ENCODE measurements at regions not wholly inside any gene's neighbourhood (a gene's known extent, or its start where the extent isn't known, plus 50 kb on each side); places are given as distances from the start of the nearest gene placed in this dataset.

DNA sequence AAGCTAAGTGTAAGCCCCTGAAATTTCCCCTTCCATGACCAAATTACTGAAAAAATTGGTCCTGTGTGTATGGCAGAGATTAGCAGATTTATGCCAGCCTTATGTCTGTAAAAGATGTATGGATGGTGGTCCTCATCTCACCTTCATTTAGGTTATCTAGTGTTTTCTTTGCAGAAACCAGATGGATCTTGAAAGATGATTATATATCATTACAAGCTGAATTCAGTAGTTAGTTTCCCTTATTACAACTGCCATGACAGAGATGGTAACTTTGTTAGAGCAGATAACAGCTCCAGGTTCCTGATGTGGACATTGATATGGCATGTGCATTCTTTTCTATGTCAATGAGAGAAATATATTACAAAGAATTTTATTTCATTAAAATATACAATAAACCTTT lies 1403.2 kb upstream of the CDH6 start:
- DNase-seq: no peak

- DNase-seq: no peak
These were observed 1413.1 kb upstream of the CDH6 start for GRCh38 chr5:29780401-29780800.

GRCh38 chr5:29779141-29779540 lies 1414.3 kb upstream of the CDH6 start:
- no peak for DNase-seq

- DNase-seq: no peak
These were observed 1416.1 kb upstream of the CDH6 start for GRCh38 chr5:29777373-29777772.

DNA sequence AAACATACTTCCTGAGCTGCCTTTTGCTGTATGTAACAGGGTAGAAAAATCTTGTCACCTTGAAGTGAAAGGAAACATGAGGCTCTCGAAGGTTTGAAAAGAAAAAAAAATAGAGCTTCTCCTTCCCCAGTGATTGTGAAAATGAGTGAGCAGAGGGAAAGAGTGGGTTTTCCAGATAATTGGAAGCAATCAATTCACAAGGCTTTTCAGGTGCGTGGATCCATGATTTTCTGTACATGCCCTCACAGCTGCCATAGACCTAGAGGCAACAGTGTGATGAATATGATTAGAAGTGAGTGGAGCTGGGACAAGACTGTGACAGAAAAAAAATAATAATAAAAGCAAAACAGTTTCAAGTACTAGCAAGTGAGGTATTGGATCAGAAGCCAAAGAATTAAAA lies 1422.5 kb upstream of the CDH6 start:
- DNase-seq: no peak

DNA sequence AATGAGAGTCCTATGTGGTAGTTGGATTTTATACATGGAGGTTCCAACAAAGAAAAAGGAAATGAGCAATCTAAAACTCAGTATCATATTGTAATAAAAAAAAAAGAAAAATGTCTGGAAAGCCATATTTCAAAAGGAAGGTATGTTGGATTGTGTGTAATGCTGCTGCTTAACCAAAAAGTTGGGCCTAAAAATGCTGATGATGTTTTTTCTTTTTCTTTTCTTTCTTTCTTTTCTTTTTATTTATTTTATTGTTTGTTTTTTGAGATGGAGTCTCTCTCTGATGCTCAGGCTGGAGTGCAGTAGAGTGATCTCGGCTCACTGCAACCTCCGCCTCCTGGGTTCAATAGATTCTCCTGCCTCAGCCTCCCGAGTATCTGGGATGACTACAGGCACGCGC lies 1424.0 kb upstream of the CDH6 start:
- DNase-seq: no peak

DNA sequence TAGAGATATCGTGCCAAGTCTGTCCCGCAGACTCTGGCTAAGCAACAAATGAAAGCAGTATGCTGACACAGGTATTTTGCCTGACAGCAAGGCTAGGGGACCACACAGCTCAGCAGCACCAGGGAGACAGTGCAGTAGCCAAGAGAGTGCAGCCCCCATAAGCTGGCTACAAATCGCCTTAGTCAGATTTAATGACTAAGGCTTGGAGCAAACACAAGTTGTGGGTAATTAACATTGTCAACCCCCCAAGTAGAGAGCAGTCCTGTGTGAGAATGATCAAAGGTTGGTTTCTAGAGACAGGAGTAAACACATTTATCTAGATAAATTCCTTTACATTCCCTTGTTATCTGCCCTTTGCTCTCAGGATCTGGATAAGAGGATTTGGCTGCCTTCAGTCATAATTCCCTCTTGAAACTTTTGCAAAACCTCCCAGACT lies 1434.5 kb upstream of the CDH6 start:
- DNase-seq: no peak

GRCh38 chr5:29750453-29750852 lies 1443.0 kb upstream of the CDH6 start:
- DNase-seq: no peak

GRCh38 chr5:29744618-29745017 lies 1448.9 kb upstream of the CDH6 start:
- DNase-seq: no peak

DNA sequence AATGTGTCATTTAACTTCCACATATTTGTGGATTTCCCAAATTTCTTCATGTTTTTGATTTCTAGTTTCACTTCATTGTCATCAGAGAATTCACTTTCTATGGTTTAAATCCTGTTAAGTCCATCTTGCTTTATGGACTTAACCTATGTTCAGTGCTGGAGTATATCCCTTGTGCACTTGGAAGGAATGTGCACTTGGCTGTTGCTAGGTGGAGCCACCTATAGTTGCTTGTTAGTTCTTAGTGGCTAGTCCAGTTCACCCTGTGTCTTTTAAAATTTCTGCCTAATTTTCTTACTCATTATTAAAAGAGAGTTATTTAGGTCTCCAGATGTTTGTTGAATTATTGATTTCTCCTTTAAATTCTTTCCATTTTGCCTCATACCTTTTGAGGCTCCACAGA lies 1472.5 kb upstream of the CDH6 start:
- no peak for DNase-seq

DNA sequence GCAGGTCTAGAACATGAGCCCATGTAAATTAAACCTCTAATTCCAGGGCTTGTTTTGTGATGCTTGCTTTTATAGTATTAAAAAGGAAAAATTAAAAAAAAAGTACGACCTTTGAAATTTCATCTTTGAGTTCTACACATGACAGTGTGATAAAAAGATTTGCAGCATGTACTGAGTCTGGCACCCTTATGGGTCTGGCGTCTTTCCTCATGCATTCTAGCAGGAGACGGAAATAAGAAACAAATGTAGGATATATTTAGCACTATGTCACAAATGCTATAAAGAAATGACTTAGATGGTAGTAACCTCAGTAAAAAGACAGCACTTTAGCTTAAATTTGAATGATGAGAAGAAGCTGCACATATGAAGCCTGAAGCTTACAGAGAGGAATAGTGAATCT lies 1474.3 kb upstream of the CDH6 start:
- no peak for DNase-seq

GRCh38 chr5:29715167-29715566 lies 1478.3 kb upstream of the CDH6 start:
- no peak for DNase-seq

DNA sequence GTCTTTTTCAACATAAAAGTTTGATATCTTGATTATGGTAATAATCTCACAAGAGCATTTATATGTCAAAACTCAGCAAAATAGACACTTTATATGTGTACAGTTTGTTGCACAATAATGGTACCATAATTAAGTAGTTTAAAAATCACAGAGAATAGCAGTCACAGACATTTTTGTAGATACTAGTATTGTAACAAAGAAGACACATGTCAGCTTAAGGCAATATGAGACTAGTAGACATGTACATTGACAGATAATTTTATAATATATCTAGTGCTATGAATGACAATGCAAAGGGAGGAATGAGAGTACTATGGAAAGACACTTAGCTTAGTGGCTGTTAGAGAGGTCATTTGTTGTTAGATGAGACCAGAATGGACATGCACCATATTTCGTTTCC lies 1490.6 kb upstream of the CDH6 start:
- no peak for DNase-seq

- no peak for DNase-seq
These were observed 1491.9 kb upstream of the CDH6 start for GRCh38 chr5:29701600-29701999.

DNA sequence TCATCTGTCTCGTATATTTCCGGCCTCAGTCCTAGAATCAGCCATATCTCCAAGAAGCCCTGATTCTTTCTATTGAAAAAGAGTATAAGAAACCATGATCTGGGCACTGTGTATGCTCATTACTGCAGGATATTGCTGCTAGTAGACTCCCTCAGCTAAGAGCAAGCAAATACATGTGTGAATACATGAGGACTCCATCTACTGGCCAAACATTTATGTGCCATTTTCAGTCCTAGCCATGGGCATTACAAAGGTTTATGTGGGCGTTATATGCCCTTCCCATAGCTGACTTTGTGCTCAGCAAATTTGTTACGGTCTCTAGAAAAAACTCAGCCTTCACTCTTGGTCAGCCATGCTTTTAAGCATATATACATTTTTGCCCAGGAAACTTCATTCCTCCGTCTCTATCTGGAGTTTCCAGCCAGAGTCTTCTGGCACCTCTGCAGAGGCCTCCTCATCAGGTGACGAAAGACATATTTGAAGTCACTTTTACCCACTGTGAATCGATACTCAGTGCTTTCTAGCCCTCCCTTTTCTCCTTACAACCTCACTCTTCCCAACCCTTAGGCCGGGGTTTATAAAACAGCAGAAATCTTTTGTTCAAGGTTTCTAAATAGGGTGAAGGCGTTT lies 1495.6 kb upstream of the CDH6 start:
- peak; percentile 27 for DNase-seq

DNA sequence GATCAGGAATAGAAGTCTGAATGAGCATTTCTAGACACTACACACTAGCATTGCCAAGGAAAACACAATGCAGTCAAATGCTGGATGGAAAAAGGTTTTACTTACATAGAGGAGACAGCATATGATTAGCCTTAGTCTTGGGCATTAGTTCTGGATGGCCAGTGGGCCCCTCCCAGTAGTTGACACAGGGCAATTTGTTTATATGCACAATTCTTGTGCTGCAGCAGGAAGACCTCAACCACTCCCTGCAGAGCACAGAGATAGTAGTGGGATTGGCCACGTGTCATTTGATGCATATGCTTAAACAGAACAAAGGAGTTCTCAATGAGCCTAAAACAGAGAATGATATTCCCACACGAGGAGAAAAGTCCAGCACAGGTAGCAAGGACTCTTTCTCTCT lies 1496.2 kb upstream of the CDH6 start:
- DNase-seq: no peak

DNA sequence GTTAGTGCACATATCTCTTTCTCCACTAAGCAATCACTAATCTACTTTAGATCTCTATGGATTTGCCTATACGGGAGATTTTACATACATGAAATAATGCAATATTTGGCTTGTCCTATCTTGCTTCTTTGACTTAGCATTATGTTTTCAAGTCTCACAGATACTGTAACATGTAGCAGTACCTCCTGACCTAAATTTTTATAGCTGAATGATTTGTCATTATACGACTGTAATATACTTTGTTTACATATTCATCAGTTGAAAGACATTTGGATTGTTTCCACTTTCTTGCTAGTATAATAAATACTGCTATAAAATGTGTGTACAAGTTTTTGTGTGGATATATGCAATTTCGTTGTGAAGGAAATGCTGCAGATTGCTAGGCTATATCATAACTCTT lies 1520.8 kb upstream of the CDH6 start:
- no peak for DNase-seq

DNA sequence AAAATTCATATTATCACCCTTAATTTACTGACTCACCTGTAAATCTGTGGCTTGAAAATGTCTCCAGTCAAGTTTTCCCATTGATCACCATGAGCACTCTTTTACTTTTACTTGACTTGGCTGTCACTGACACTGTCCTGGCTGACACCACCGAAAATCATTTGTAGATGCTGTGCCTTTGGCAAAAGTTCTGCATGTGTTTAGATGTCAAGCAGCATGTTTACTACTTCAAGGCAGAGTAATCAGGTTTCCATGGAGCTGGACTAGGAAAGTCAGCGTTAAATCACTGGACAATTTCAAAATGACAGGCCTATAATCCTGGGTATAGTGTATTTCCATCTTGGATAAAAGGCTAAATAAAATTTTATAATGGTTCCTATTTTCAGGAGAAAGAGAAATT lies 1530.6 kb upstream of the CDH6 start:
- DNase-seq: no peak

GRCh38 chr5:29654954-29655353 lies 1538.5 kb upstream of the CDH6 start:
- DNase-seq: no peak

DNA sequence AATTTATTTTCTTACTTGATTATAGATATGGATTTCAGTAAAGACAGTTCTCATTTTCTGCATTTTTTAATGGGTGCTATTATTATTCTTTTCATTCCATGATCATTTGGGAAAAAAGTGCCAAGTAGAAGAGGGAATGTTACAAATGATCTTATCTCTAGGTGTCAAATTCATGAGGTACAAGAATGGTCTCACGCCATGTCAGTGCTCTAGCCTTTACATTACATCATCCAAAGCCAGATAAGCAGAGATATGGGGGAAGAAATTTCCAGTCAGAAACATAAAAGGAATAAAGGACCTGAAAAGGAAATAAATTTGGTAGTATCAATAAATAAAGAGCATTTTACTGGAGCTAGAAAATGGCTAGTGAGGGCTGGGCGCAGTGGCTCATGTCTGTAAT lies 1544.2 kb upstream of the CDH6 start:
- DNase-seq: no peak

DNA sequence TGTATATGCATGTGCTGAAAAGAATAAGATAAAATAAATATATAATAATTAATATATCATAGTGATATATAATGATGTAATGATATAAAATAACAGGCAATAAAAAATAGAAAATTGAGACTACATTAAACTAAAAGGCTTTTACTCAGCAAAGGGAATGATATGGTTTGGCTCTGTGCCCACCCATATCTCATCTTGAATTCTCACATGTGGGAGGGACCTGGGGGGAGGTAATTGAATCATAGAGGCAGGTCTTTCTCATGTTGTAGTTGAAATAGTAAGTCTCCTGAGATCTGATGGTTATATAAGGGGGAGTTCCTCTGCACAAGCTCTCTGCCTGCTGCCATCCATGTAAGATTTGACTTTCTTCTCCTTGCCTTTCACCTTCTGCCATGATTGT lies 1550.9 kb upstream of the CDH6 start:
- DNase-seq: no peak

- no peak for DNase-seq
These were observed 1579.3 kb upstream of the CDH6 start for GRCh38 chr5:29614206-29614605.

- DNase-seq: no peak
These were observed 1605.2 kb upstream of the CDH6 start for GRCh38 chr5:29588236-29588635.

DNA sequence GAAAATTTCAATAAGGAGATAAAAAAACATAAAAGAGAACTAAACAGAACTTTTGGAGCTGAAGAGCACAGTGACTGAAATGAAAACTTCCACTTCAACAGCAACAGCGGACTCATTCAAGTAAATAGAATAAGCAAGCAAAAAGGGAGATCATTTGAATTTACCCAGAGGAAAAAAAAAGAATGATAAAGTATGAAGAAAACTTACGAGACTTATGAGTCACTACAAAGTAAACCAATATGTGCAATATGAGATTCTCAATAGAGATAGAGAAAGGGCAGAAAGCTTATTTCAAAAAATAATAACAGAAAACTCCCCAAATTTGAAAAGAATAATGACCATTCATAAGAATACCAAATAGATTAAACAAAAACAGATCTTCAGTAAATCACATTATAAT lies 1605.7 kb upstream of the CDH6 start:
- DNase-seq: no peak

DNA sequence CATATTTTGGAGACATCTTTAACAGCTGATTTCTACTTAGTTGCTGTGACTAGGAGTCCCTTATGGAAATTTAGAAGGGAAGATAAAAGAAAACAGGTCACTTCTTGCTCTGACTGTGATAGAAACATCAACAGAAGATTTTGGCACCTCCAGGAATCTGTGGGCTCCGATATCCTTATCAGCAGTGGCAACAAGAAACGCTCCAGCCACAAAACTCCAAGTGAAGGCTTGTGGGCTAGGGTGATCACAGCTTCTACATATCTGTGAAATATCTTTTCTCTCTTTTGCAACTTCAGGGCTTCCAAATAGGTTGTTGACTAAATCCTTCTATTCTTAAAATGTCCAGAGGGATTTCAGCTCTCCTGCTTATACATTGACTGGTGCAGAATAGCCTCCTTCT lies 1625.5 kb upstream of the CDH6 start:
- no peak for DNase-seq

GRCh38 chr5:29561564-29561963 lies 1631.9 kb upstream of the CDH6 start:
- no peak for DNase-seq
